Cardiac fibroblast (primary cell): ENCODE measurements at regions not wholly inside any gene's neighbourhood (a gene's known extent, or its start where the extent isn't known, plus 50 kb on each side); places are given as distances from the start of the nearest gene placed in this dataset.

Experiments used
- DNase-seq, 2 donors: peaks; one replicate each; pipeline versions ENCODE4 v3.0.0 to v3.0.0-alpha.2; 2010; ENCODE audit warnings: low read depth in 2 of 2
- H3K4me3 ChIP-seq, 2 donors: replicated peaks in 1 of 2; 1 replicate in 1 of 2; 2 replicates in 1 of 2; pipeline ENCODE4 v1.5.1; 2011; ENCODE audit warnings: low read depth in 2 of 2, low read length in 2 of 2, mild to moderate bottlenecking in 2 of 2, moderate library complexity in 1 of 2
- TF ChIP-seq, protein P1 (sequence below): IDR thresholded peaks from one replicate; pipeline ENCODE4 v1.5.1; 2011; ENCODE audit warnings: low read depth, mild to moderate bottlenecking, low read length, inconsistent platforms

DNA sequence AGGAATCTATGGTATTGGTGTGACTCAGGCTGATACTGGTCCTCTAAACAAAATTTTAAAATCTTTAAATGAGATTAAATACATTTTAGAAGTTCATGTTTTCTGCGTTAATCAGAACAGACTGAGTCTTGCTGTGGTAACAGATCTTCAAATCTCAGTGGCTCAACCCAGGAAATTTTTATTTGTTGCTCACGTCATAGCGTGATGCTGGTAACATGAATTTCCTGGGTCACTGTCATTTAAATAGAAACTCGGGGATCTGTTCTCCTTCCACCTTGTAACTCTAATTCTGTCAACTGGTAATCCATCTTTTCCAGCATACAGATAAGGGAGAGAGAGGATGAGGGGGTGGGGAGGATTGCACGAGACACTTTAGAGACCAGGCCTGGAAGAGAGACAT lies 90.0 kb downstream of the CDC42EP3 start:
- DNase-seq, result no peak
- no peak overlapping the region for H3K4me3 ChIP-seq
- TF ChIP-seq, protein P1, sequence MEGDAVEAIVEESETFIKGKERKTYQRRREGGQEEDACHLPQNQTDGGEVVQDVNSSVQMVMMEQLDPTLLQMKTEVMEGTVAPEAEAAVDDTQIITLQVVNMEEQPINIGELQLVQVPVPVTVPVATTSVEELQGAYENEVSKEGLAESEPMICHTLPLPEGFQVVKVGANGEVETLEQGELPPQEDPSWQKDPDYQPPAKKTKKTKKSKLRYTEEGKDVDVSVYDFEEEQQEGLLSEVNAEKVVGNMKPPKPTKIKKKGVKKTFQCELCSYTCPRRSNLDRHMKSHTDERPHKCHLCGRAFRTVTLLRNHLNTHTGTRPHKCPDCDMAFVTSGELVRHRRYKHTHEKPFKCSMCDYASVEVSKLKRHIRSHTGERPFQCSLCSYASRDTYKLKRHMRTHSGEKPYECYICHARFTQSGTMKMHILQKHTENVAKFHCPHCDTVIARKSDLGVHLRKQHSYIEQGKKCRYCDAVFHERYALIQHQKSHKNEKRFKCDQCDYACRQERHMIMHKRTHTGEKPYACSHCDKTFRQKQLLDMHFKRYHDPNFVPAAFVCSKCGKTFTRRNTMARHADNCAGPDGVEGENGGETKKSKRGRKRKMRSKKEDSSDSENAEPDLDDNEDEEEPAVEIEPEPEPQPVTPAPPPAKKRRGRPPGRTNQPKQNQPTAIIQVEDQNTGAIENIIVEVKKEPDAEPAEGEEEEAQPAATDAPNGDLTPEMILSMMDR, result no peak

DNA sequence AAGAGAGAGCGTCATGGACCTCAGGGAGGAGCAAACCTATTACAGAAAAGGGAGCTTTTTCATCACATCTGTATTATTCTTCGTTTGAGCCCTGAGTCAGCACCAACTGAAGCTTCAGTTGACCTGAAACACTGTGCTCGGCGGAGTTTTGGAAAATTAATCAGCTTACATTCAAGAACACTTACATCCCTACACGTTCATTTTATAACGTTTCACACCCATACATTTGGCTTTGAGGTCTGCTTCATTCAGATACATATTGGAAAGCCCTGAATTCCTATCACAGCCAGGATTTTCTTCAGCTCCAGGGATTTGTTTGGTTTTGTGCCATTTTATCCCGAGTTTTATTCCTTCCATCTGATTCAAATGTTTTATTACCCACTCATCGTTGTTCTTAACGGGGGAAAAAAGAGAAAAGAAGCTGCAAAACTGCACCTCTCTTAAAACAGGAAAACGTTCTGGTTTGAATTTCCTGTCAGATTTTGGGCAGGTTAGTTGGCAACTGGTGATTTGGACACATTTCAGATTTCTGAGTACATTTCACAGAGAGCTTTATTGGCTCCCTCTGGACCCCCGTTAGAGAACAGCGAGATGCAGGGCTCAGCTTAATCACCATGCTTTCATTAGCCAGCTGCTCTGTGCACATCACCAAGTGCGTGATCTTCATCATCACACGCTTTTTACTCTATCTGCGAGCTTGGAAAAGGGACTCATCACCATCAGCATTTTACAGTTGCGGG lies 88.8 kb downstream of the CDC42EP3 start:
- TF ChIP-seq, protein P1, result no peak
- no peak overlapping the region for H3K4me3 ChIP-seq
- no peak for DNase-seq

DNA sequence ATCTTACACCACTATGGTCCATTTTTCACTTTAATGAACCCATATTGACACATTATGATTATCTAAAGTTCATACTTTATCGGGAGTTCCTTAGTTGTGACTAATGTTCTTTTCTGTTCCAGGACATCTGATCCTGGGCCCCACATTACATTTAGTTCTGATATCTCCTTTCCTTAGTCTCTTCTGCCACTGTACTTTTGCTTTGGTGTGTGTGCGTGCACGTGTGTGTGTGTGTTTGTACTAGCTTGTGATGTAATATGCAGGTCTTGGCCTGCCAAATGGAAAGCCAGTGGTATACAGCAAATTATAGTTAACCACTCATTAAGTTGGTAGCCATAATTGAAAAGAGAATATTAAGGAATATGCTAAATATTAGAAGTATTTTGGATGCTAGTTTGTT lies 88.0 kb downstream of the CDC42EP3 start:
- no peak overlapping the region for H3K4me3 ChIP-seq
- DNase-seq, result no peak
- TF ChIP-seq, protein P1, result no peak

DNA sequence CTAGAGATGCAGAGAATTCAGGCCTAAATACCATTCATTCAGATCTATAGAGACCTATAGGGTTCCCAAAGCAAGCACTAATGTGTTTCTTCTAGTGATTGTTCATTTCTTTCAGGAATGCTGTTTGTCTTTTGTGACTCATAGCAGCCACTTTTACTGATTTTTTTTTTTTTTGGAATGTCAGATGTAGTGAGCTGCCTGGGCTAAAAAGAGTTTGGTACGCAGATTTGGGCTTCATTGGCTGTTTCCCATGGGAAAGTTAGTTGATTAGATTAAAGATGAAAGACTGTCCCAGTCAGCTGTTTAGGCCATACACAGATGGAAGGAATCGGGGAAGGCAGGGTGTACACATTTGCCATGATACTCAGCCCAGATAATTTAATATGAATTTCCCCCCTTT lies 87.6 kb downstream of the CDC42EP3 start:
- TF ChIP-seq, protein P1, result no peak
- no peak overlapping the region for H3K4me3 ChIP-seq
- peak in 1 of 2 donors; percentile 68 for DNase-seq

DNA sequence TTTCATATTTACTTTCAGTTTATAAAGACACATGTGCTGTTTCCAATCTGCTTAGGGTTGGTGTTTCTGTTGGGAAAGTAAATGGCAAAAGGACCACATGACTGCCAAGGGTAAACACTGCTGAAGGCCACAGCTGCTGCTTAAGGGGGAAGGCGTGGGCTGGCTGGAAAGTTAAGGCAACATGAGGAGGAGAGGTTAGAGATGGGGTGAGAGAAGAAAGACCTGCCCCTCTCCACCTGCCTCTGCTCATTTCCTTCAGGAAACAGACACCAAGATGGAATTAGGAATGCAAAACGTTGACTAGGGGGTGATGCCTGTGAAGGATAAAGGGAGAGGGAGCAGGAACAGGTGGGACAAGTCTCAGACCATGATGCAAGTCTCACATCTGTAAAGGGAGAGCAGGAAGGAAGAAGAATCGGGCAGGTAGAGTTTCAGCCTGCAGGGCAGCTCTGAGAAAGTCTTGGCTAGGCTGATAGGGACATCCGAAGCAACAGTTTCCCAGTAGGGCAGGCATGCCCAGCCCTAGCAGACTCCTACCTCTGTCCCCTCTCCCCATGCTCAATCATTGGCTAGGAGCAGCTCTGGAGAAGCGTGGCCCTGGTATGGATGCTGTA lies 86.0 kb downstream of the CDC42EP3 start:
- no peak for DNase-seq
- no peak overlapping the region for H3K4me3 ChIP-seq

DNA sequence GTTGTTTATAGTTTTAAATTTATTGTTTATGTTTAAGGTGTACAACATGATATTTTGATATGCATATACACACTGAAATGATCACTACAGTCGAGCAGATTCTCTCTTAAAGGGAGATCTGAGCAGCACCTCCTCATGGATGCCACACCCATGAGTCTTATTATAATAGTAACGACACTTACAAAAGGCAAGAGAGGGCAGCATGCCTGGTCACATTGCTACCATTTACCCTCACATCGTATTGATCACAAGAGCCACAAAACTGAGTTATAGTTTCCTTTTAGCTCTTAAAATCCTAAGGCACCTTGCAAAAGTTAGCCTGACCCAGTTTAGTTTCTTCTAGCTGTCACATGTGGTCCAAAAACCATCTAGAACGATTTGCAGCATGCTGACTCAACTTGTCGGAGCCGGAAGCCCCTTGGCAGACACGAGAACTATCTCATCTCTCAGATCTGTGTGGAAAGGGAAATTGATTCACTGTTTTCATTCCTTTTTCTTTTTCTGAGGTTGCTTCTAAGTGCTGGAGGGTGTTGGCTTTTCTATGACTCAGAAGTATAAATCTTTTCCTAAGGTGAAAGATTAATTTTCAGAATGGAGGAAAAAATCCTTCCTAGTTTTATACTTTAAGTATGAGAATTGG lies 85.3 kb downstream of the CDC42EP3 start:
- H3K4me3 ChIP-seq, result no peak overlapping the region
- TF ChIP-seq, protein P1, result no peak
- peak; percentile 78 to 94 for DNase-seq

More for the DNA sequence above, 86.0 kb downstream of the CDC42EP3 start:
- TF ChIP-seq, protein P1, result no peak
